Left ventricle myocardium inferior (tissue), 1 donor: ENCODE measurements at regions not wholly inside any gene's neighbourhood (a gene's known extent, or its start where the extent isn't known, plus 50 kb on each side); places are given as distances from the start of the nearest gene placed in this dataset.

Experiments used
- DNase-seq: peaks from one replicate; pipeline ENCODE4 v3.0.0-alpha.2; 2020
- H3K27ac ChIP-seq: fragments of 200-600 bp; replicated peaks from 2 replicates; pipeline ENCODE4 v1.8.0; 2021
- H3K27me3 ChIP-seq: fragments of 200-600 bp; 2 replicates; pipeline ENCODE4 v1.8.0; 2021; ENCODE audit warnings: low read depth
- H3K36me3 ChIP-seq: fragments of 200-600 bp; 2 replicates; pipeline ENCODE4 v1.8.0; 2021
- H3K4me1 ChIP-seq: fragments of 200-600 bp; 2 replicates; pipeline ENCODE4 v1.8.0; 2021
- H3K4me3 ChIP-seq: fragments of 200-600 bp; 2 replicates; pipeline ENCODE4 v1.8.0; 2021; ENCODE audit warnings: mild to moderate bottlenecking, moderate library complexity
- H3K9me3 ChIP-seq: fragments of 200-600 bp; replicated peaks from 2 replicates; pipeline ENCODE4 v1.8.0; 2021
- intact Hi-C: fragments of 100-400 bp; cut with micrococcal nuclease; formaldehyde crosslinking; loops from one replicate; pipeline ENCODE4 v1.11.0; 2022
- TF ChIP-seq, protein P1 (sequence below): fragments of 200-600 bp; IDR thresholded peaks from 2 replicates; pipeline ENCODE4 v1.8.0; 2021; ENCODE audit warnings: antibody characterized with exemption, mild to moderate bottlenecking, borderline replicate concordance
- donor health status: DM: no; HTN: yes; CAD: no; lungs with severe emphysema.

GRCh38 chr5:92402956-92403702 is 1020.0 kb upstream of the ARRDC3 start:
- no peaks in the 10 kb centered on the region for H3K4me1 ChIP-seq
- H3K27me3 ChIP-seq = no peaks in the 10 kb centered on the region
- no peak overlapping the region for H3K27ac ChIP-seq
- no peak for DNase-seq
- H3K36me3 ChIP-seq = no peaks in the 10 kb centered on the region
- H3K9me3 ChIP-seq = no peaks in the 10 kb centered on the region
- H3K4me3 ChIP-seq = no peak overlapping the region
- TF ChIP-seq, protein P1, sequence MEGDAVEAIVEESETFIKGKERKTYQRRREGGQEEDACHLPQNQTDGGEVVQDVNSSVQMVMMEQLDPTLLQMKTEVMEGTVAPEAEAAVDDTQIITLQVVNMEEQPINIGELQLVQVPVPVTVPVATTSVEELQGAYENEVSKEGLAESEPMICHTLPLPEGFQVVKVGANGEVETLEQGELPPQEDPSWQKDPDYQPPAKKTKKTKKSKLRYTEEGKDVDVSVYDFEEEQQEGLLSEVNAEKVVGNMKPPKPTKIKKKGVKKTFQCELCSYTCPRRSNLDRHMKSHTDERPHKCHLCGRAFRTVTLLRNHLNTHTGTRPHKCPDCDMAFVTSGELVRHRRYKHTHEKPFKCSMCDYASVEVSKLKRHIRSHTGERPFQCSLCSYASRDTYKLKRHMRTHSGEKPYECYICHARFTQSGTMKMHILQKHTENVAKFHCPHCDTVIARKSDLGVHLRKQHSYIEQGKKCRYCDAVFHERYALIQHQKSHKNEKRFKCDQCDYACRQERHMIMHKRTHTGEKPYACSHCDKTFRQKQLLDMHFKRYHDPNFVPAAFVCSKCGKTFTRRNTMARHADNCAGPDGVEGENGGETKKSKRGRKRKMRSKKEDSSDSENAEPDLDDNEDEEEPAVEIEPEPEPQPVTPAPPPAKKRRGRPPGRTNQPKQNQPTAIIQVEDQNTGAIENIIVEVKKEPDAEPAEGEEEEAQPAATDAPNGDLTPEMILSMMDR = no peak
- intact Hi-C loops = no loop called here

DNA sequence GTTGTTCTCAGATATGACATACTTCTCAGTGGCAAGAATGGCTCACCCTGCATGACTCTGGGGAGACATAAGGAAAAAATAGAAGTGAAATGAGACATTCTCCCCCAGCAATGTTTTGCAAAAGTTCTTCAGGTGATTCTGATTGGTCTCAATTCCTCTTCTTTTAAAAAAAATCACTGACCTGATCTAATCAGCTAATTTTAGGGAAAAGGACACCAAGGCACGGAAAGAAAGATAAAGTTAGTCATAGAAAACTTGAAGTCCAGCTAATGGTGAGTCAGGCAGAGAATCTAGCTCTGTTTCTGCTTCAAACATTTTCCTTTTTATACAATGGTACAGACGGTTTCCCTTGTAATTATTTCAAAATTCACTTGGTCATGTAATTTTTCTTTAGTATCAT is 1018.9 kb upstream of the ARRDC3 start:
- Histone ChIP-seq H3K27ac (no peak overlapping the region), H3K4me1 (no peaks in the 10 kb centered on the region), H3K36me3 (no peaks in the 10 kb centered on the region), H3K27me3 (no peaks in the 10 kb centered on the region), H3K4me3 (no peak overlapping the region), H3K9me3 (no peaks in the 10 kb centered on the region)
- no peak for DNase-seq
- intact Hi-C loops = no loop called here
- TF ChIP-seq, protein P1 = no peak

- no peak for DNase-seq
- H3K9me3 ChIP-seq = no peaks in the 10 kb centered on the region
- no peak overlapping the region for H3K4me3 ChIP-seq
- no peaks in the 10 kb centered on the region for H3K36me3 ChIP-seq
- intact Hi-C loops = no loop called here
- H3K4me1 ChIP-seq = no peaks in the 10 kb centered on the region
- no peak overlapping the region for H3K27ac ChIP-seq
- TF ChIP-seq, protein P1 = no peak
- H3K27me3 ChIP-seq = no peaks in the 10 kb centered on the region
These were observed 1018.4 kb upstream of the ARRDC3 start for GRCh38 chr5:92401492-92401891.

- Histone ChIP-seq H3K4me1 (no peaks in the 10 kb centered on the region), H3K27me3 (no peaks in the 10 kb centered on the region), H3K27ac (no peak overlapping the region), H3K36me3 (no peaks in the 10 kb centered on the region), H3K9me3 (no peaks in the 10 kb centered on the region), H3K4me3 (no peak overlapping the region)
- intact Hi-C loops = no loop called here
- no peak for DNase-seq
- TF ChIP-seq, protein P1 = no peak
These were observed 1011.8 kb upstream of the ARRDC3 start for GRCh38 chr5:92394936-92395335.

DNA sequence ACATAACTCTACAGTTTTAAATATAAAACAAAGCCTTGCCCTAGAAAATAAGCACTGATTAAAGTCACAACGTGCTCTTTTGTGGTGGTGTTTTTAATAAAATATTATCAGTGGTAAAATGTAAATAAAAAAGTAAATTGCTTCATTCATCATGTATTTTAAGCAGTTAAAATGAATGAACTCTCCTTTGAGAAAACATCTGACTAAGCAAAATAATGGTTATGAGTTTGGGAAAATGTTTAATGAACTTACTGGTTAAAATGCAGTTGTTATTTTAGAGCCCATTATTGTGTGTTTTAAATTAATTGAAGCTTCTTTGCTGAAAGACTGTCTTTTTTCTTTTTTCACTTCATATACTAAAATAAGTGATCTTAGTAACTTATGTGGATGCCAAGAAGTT is 1007.5 kb upstream of the ARRDC3 start:
- Histone ChIP-seq H3K4me3 (no peak overlapping the region), H3K27me3 (no peaks in the 10 kb centered on the region), H3K36me3 (no peaks in the 10 kb centered on the region), H3K9me3 (no peaks in the 10 kb centered on the region), H3K27ac (no peak overlapping the region), H3K4me1 (no peaks in the 10 kb centered on the region)
- intact Hi-C loops = no loop called here
- DNase-seq = no peak
- TF ChIP-seq, protein P1 = no peak
